ENCODE measurements at regions not wholly inside any gene's neighbourhood (a gene's known extent, or its start where the extent isn't known, plus 50 kb on each side); places are given as distances from the start of the nearest gene placed in this dataset.

DNA sequence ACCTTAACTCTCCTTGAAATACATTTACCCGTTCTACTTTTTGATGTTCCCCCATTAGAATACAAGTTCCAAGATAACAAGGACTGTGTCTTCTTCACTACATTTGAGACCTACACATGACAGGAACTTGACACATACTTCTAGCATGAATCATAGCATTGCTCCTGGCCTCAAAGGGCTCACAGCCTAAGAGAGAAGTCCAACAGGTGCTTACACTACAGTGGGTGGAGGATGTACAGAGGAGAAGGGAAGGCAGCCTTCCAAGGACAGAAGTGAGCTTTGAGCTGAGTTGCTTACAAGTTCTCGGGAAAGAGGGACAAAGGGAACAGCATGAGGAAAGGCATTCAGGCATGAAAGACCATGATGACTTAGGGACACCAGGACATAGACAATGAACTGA is 56.9 kb upstream of the MSX2 start (continued):
- TF ChIP-seq, protein P1, sequence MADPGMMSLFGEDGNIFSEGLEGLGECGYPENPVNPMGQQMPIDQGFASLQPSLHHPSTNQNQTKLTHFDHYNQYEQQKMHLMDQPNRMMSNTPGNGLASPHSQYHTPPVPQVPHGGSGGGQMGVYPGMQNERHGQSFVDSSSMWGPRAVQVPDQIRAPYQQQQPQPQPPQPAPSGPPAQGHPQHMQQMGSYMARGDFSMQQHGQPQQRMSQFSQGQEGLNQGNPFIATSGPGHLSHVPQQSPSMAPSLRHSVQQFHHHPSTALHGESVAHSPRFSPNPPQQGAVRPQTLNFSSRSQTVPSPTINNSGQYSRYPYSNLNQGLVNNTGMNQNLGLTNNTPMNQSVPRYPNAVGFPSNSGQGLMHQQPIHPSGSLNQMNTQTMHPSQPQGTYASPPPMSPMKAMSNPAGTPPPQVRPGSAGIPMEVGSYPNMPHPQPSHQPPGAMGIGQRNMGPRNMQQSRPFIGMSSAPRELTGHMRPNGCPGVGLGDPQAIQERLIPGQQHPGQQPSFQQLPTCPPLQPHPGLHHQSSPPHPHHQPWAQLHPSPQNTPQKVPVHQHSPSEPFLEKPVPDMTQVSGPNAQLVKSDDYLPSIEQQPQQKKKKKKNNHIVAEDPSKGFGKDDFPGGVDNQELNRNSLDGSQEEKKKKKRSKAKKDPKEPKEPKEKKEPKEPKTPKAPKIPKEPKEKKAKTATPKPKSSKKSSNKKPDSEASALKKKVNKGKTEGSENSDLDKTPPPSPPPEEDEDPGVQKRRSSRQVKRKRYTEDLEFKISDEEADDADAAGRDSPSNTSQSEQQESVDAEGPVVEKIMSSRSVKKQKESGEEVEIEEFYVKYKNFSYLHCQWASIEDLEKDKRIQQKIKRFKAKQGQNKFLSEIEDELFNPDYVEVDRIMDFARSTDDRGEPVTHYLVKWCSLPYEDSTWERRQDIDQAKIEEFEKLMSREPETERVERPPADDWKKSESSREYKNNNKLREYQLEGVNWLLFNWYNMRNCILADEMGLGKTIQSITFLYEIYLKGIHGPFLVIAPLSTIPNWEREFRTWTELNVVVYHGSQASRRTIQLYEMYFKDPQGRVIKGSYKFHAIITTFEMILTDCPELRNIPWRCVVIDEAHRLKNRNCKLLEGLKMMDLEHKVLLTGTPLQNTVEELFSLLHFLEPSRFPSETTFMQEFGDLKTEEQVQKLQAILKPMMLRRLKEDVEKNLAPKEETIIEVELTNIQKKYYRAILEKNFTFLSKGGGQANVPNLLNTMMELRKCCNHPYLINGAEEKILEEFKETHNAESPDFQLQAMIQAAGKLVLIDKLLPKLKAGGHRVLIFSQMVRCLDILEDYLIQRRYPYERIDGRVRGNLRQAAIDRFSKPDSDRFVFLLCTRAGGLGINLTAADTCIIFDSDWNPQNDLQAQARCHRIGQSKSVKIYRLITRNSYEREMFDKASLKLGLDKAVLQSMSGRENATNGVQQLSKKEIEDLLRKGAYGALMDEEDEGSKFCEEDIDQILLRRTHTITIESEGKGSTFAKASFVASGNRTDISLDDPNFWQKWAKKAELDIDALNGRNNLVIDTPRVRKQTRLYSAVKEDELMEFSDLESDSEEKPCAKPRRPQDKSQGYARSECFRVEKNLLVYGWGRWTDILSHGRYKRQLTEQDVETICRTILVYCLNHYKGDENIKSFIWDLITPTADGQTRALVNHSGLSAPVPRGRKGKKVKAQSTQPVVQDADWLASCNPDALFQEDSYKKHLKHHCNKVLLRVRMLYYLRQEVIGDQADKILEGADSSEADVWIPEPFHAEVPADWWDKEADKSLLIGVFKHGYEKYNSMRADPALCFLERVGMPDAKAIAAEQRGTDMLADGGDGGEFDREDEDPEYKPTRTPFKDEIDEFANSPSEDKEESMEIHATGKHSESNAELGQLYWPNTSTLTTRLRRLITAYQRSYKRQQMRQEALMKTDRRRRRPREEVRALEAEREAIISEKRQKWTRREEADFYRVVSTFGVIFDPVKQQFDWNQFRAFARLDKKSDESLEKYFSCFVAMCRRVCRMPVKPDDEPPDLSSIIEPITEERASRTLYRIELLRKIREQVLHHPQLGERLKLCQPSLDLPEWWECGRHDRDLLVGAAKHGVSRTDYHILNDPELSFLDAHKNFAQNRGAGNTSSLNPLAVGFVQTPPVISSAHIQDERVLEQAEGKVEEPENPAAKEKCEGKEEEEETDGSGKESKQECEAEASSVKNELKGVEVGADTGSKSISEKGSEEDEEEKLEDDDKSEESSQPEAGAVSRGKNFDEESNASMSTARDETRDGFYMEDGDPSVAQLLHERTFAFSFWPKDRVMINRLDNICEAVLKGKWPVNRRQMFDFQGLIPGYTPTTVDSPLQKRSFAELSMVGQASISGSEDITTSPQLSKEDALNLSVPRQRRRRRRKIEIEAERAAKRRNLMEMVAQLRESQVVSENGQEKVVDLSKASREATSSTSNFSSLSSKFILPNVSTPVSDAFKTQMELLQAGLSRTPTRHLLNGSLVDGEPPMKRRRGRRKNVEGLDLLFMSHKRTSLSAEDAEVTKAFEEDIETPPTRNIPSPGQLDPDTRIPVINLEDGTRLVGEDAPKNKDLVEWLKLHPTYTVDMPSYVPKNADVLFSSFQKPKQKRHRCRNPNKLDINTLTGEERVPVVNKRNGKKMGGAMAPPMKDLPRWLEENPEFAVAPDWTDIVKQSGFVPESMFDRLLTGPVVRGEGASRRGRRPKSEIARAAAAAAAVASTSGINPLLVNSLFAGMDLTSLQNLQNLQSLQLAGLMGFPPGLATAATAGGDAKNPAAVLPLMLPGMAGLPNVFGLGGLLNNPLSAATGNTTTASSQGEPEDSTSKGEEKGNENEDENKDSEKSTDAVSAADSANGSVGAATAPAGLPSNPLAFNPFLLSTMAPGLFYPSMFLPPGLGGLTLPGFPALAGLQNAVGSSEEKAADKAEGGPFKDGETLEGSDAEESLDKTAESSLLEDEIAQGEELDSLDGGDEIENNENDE (IDR thresholded peaks at IDR 0.05; ENCODE audit: insufficient replicate concordance, low read length): no peak
- TF ChIP-seq NRF1 (IDR thresholded peaks at IDR 0.05; ENCODE audit: low read depth, low read length) (no peak), SIN3A (conservative IDR thresholded peaks at IDR 0.05 in 1 of 2, IDR thresholded peaks at IDR 0.05 in 1 of 2; ENCODE audit: low read depth in 1 of 2, low read length in 2 of 2) (no peak)
